SU-DHL-6 (cell line): ENCODE measurements at regions not wholly inside any gene's neighbourhood (a gene's known extent, or its start where the extent isn't known, plus 50 kb on each side); places are given as distances from the start of the nearest gene placed in this dataset.

Experiments
- H2AFZ ChIP-seq: fragments of 200-600 bp; sonication (generic); 2 replicates; pipeline ENCODE4 v1.6.1; 2014; ENCODE audit warnings: low read depth, mild to moderate bottlenecking, moderate library complexity, mixed read lengths, antibody characterized with exemption, low read length; ENCODE audit not compliant: severe bottlenecking
- H3F3A ChIP-seq: fragments of 200-600 bp; shearing (Covaris generic); 2 replicates; pipeline ENCODE4 v1.6.0; 2016; ENCODE audit warnings: antibody characterized with exemption, mild to moderate bottlenecking; ENCODE audit not compliant: insufficient read depth
- H3K27ac ChIP-seq: fragments of 200-600 bp; sonication (generic); 2 replicates; pipeline ENCODE4 v1.5.1; 2016; ENCODE audit warnings: low read depth, mild to moderate bottlenecking, low read length, moderate library complexity, mixed read lengths
- H3K27me3 ChIP-seq: fragments of 200-600 bp; sonication (generic), shearing (Covaris generic); 2 replicates; pipeline ENCODE4 v1.6.0; 2014; ENCODE audit warnings: mild to moderate bottlenecking, low read length
- H3K36me3 ChIP-seq: fragments of 200-600 bp; sonication (generic); 2 replicates; pipeline ENCODE4 v1.6.1; 2014; ENCODE audit warnings: mild to moderate bottlenecking, low read length, mixed read lengths
- H3K4me2 ChIP-seq: fragments of 300-600, 200-600 bp; shearing (Covaris generic), sonication (generic); 2 replicates; pipeline ENCODE4 v1.6.0; 2014; ENCODE audit warnings: low read length, low read depth, mild to moderate bottlenecking; ENCODE audit not compliant: poor library complexity, severe bottlenecking
- H3K4me3 ChIP-seq: fragments of 200-600 bp; sonication (generic); 2 replicates; pipeline ENCODE4 v1.5.1; 2014; ENCODE audit warnings: antibody characterized with exemption, low read length, mild to moderate bottlenecking, mixed read lengths; ENCODE audit not compliant: insufficient read depth, poor library complexity, severe bottlenecking
- H3K79me2 ChIP-seq: fragments of 200-600 bp; sonication (generic); 2 replicates; pipeline ENCODE4 v1.6.1; 2014; ENCODE audit warnings: mild to moderate bottlenecking, low read length, moderate library complexity; ENCODE audit not compliant: insufficient read depth
- H3K9ac ChIP-seq: fragments of 200-600 bp; sonication (generic); 2 replicates; pipeline ENCODE4 v1.7.0; 2014; ENCODE audit warnings: mild to moderate bottlenecking, low read length
- H3K9me2 ChIP-seq: fragments of 200-600 bp; sonication (generic); replicated peaks from 2 replicates; pipeline ENCODE4 v1.6.1; 2014; ENCODE audit warnings: low read length; ENCODE audit not compliant: insufficient read depth
- H3K9me3 ChIP-seq: fragments of 200-600 bp; sonication (generic); 2 replicates; pipeline ENCODE4 v1.6.1; 2014; ENCODE audit warnings: low read length, mixed read lengths; ENCODE audit not compliant: insufficient read depth
- H4K20me1 ChIP-seq: fragments of 200-600 bp; sonication (generic); 2 replicates; pipeline ENCODE4 v1.6.1; 2014; ENCODE audit warnings: low read depth, mild to moderate bottlenecking, antibody characterized with exemption, low read length, moderate library complexity, mixed read lengths
- CTCF ChIP-seq: fragments of 200-600 bp; sonication (generic); IDR thresholded peaks from one replicate; pipeline ENCODE4 v1.5.1; 2017; ENCODE audit warnings: antibody characterized with exemption, mild to moderate bottlenecking, low read length, moderate library complexity; ENCODE audit not compliant: insufficient read depth, poor library complexity, severe bottlenecking
- EZH2phosphoT487 ChIP-seq: fragments of 200-600 bp; sonication (generic), shearing (Covaris generic); conservative IDR thresholded peaks from 2 replicates; pipeline ENCODE4 v1.6.1; 2018; ENCODE audit warnings: mild to moderate bottlenecking, antibody characterized with exemption, low read length, moderate library complexity, mixed read lengths

GRCh38 chr6:84360039-84360438 lies 132.6 kb upstream of the CEP162 start:
- H3K4me3 ChIP-seq, result no peak overlapping the region
- H4K20me1 ChIP-seq, result no peaks in the 10 kb centered on the region
- no peaks in the 10 kb centered on the region for H3K79me2 ChIP-seq
- H3K9ac ChIP-seq, result no peak overlapping the region
- H3F3A ChIP-seq, result no peaks in the 10 kb centered on the region
- no peak for TF ChIP-seq CTCF
- TF ChIP-seq EZH2phosphoT487, result no peak
- H3K36me3 ChIP-seq, result no peaks in the 10 kb centered on the region
- no peak overlapping the region for H2AFZ ChIP-seq
- H3K9me2 ChIP-seq, result no peaks in the 10 kb centered on the region
- H3K27ac ChIP-seq, result no peak overlapping the region
- no peaks in the 10 kb centered on the region for H3K9me3 ChIP-seq
- no peaks in the 10 kb centered on the region for H3K27me3 ChIP-seq
- H3K4me2 ChIP-seq, result no peak overlapping the region

- H3K4me3 ChIP-seq, result no peak overlapping the region
- H3K36me3 ChIP-seq, result no peaks in the 10 kb centered on the region
- no peaks in the 10 kb centered on the region for H4K20me1 ChIP-seq
- H2AFZ ChIP-seq, result no peak overlapping the region
- no peak for TF ChIP-seq EZH2phosphoT487
- TF ChIP-seq CTCF, result no peak
- no peaks in the 10 kb centered on the region for H3K79me2 ChIP-seq
- no peak overlapping the region for H3K9ac ChIP-seq
- H3K27ac ChIP-seq, result no peak overlapping the region
- H3K27me3 ChIP-seq, result no peaks in the 10 kb centered on the region
- H3F3A ChIP-seq, result no peaks in the 10 kb centered on the region
- no peaks in the 10 kb centered on the region for H3K9me2 ChIP-seq
- H3K4me2 ChIP-seq, result no peak overlapping the region
- H3K9me3 ChIP-seq, result no peaks in the 10 kb centered on the region
Observed at GRCh38 chr6:84358581-84358980, 131.1 kb upstream of the CEP162 start.

- Histone ChIP-seq H3K79me2 (no peaks in the 10 kb centered on the region), H3K27me3 (no peaks in the 10 kb centered on the region), H3K27ac (no peak overlapping the region), H3K4me2 (no peak overlapping the region), H3K9ac (no peak overlapping the region), H3K9me3 (no peaks in the 10 kb centered on the region), H3F3A (no peaks in the 10 kb centered on the region), H3K9me2 (no peaks in the 10 kb centered on the region), H3K36me3 (no peaks in the 10 kb centered on the region), H2AFZ (no peak overlapping the region), H3K4me3 (no peak overlapping the region), H4K20me1 (no peaks in the 10 kb centered on the region)
- TF ChIP-seq CTCF (no peak), EZH2phosphoT487 (no peak)
Observed at GRCh38 chr6:84357631-84358030, 130.2 kb upstream of the CEP162 start.

- Histone ChIP-seq H4K20me1 (no peaks in the 10 kb centered on the region), H3K27me3 (no peaks in the 10 kb centered on the region)
Observed at GRCh38 chr6:84356907-84357306, 129.5 kb upstream of the CEP162 start.

More at GRCh38 chr6:84356907-84357306, 129.5 kb upstream of the CEP162 start:
- H3K4me2 ChIP-seq, result no peak overlapping the region
- H3K4me3 ChIP-seq, result no peak overlapping the region
- no peaks in the 10 kb centered on the region for H3K36me3 ChIP-seq
- H3K9ac ChIP-seq, result no peak overlapping the region
- no peaks in the 10 kb centered on the region for H3F3A ChIP-seq
- H3K9me2 ChIP-seq, result no peaks in the 10 kb centered on the region
- H3K27ac ChIP-seq, result no peak overlapping the region
- H3K9me3 ChIP-seq, result no peaks in the 10 kb centered on the region
- TF ChIP-seq CTCF, result no peak
- TF ChIP-seq EZH2phosphoT487, result no peak
- H3K79me2 ChIP-seq, result no peaks in the 10 kb centered on the region
- no peak overlapping the region for H2AFZ ChIP-seq
